SK-N-SH (cell line): ENCODE measurements at regions not wholly inside any gene's neighbourhood (a gene's known extent, or its start where the extent isn't known, plus 50 kb on each side); places are given as distances from the start of the nearest gene placed in this dataset.

Source experiments
- CTCF ChIA-PET: fragments of 300-600, 350-600 bp; formaldehyde crosslinking; extraction: SDS; loops from one replicate; lab custom pipeline; 2021; lab: Yijun Ruan, JAX
- POLR2A ChIA-PET: fragments of 350-600 bp; sonication (Branson Sonifier 250); formaldehyde crosslinking; extraction: SDS; loops from one replicate; lab custom pipeline; 2020; ENCODE audit warnings: antibody characterized with exemption, inconsistent platforms; lab: Yijun Ruan, JAX
- DNase-seq: peaks from one replicate; pipeline ENCODE4 v3.0.0; 2012
- H2AFZ ChIP-seq: fragments of 200-600 bp; sonication (generic); 2 replicates; pipeline ENCODE4 v1.8.1; 2016; ENCODE audit warnings: antibody characterized with exemption, mild to moderate bottlenecking, low read depth
- H3F3A ChIP-seq: fragments of 200-600 bp; sonication (generic); replicated peaks from 2 replicates; pipeline ENCODE3; 2016; ENCODE audit warnings: antibody characterized with exemption, mild to moderate bottlenecking; ENCODE audit not compliant: insufficient read depth
- H3K27ac ChIP-seq, 2 experiments: fragments of 200-500 bp in 1 of 2; fragments of 200-600 bp in 1 of 2; sonication (Bioruptor generic) in 1 of 2; sonication (generic), shearing (Covaris generic) in 1 of 2; 2 replicates each; pipeline versions ENCODE4 v1.5.1 to v1.6.1; 2014 to 2016; ENCODE audit warnings: low read depth in 2 of 2, inconsistent platforms in 1 of 2, low read length in 1 of 2, mild to moderate bottlenecking in 1 of 2, mixed read lengths in 1 of 2
- H3K27me3 ChIP-seq: fragments of 200-600 bp; sonication (generic), shearing (Covaris generic); 2 replicates; pipeline ENCODE4 v1.6.1; 2016; ENCODE audit warnings: mixed run types; ENCODE audit not compliant: insufficient read depth
- H3K36me3 ChIP-seq, 2 experiments: fragments of 200-500 bp in 1 of 2; fragments of 200-600 bp in 1 of 2; sonication (Bioruptor generic) in 1 of 2; sonication (generic) in 1 of 2; replicated peaks in 1 of 2; 2 replicates each; pipeline versions ENCODE3 to v1.5.1; 2014 to 2016; ENCODE audit warnings: low read length in 1 of 2, mild to moderate bottlenecking in 1 of 2; ENCODE audit not compliant: insufficient read depth in 2 of 2, control insufficient read depth in 1 of 2
- H3K4me1 ChIP-seq, 2 experiments: fragments of 200-500 bp in 1 of 2; fragments of 200-600 bp in 1 of 2; sonication (Bioruptor generic) in 1 of 2; sonication (generic), shearing (Covaris generic) in 1 of 2; 2 replicates each; pipeline versions ENCODE4 v1.5.1 to v1.6.1; 2014 to 2016; ENCODE audit warnings: low read depth in 1 of 2, low read length in 1 of 2, mixed run types in 1 of 2; ENCODE audit not compliant: insufficient read depth in 2 of 2, control insufficient read depth in 1 of 2
- H3K4me2 ChIP-seq: fragments of 200-600 bp; sonication (generic), shearing (Covaris generic); 2 replicates; pipeline ENCODE4 v1.6.1; 2017; ENCODE audit warnings: mixed run types
- H3K4me3 ChIP-seq, 2 experiments: fragments of 200-500 bp in 1 of 2; fragments of 200-600 bp in 1 of 2; sonication (Bioruptor generic) in 1 of 2; sonication (generic), shearing (Covaris generic) in 1 of 2; 2 replicates each; pipeline versions ENCODE4 v1.5.1 to v1.8.1; 2014 to 2016; ENCODE audit warnings: low read depth in 2 of 2, inconsistent platforms in 1 of 2, low read length in 1 of 2, mild to moderate bottlenecking in 1 of 2, mixed read lengths in 1 of 2, moderate library complexity in 1 of 2
- H3K79me2 ChIP-seq: fragments of 200-600 bp; sonication (generic); 2 replicates; pipeline ENCODE4 v1.8.1; 2017; ENCODE audit warnings: mild to moderate bottlenecking; ENCODE audit not compliant: insufficient read depth
- H3K9ac ChIP-seq: fragments of 200-600 bp; sonication (generic); 2 replicates; pipeline ENCODE4 v1.6.1; 2017; ENCODE audit warnings: mixed run types
- H3K9me2 ChIP-seq: fragments of 200-600 bp; sonication (generic); 2 replicates; pipeline ENCODE4 v1.6.1; 2017; ENCODE audit warnings: mixed run types
- H3K9me3 ChIP-seq: fragments of 200-600 bp; sonication (generic); 2 replicates; pipeline ENCODE4 v1.6.1; 2017; ENCODE audit warnings: mixed run types, mild to moderate bottlenecking, moderate library complexity
- H4K20me1 ChIP-seq: fragments of 200-600 bp; sonication (generic); 2 replicates; pipeline ENCODE4 v1.6.1; 2017; ENCODE audit warnings: mild to moderate bottlenecking, mixed run types; ENCODE audit not compliant: insufficient read depth
- CHD2 ChIP-seq: fragments of 150-350 bp; IDR thresholded peaks from 2 replicates; pipeline ENCODE4 v1.6.1; 2018; ENCODE audit warnings: low read length; ENCODE audit not compliant: partially characterized antibody
- FOXJ3 ChIP-seq: sonication (generic); formaldehyde crosslinking; IDR thresholded peaks from 2 replicates; pipeline ENCODE4 v1.5.1; 2020; ENCODE audit warnings: mild to moderate bottlenecking, missing genetic modification reagents
- GABPA ChIP-seq: IDR thresholded peaks from 2 replicates; pipeline ENCODE4 v1.4.0; 2012; ENCODE audit warnings: low read depth, mild to moderate bottlenecking
- IRF3 ChIP-seq: fragments of 150-350 bp; IDR thresholded peaks from 2 replicates; pipeline ENCODE4 v1.6.1; 2016; ENCODE audit warnings: mild to moderate bottlenecking, low read depth, low read length
- MEF2A ChIP-seq: IDR thresholded peaks from 2 replicates; pipeline ENCODE4 v1.4.0; 2012; ENCODE audit warnings: low read depth, borderline replicate concordance
- NRF1 ChIP-seq: IDR thresholded peaks from 2 replicates; pipeline ENCODE4 v1.6.1; 2012; ENCODE audit warnings: low read depth, mild to moderate bottlenecking, low read length
- POLR2AphosphoS5 ChIP-seq: IDR thresholded peaks from 2 replicates; pipeline ENCODE4 v1.6.1; 2012; ENCODE audit warnings: low read depth, low read length
- RAD21 ChIP-seq: IDR thresholded peaks from 2 replicates; pipeline ENCODE4 v1.6.1; 2012; ENCODE audit warnings: mild to moderate bottlenecking, low read length
- RCOR1 ChIP-seq: fragments of 150-350 bp; IDR thresholded peaks from 2 replicates; pipeline ENCODE4 v1.6.1; 2017; ENCODE audit warnings: antibody characterized with exemption, low read length
- RFX5 ChIP-seq: IDR thresholded peaks from 2 replicates; pipeline ENCODE4 v1.6.1; 2012; ENCODE audit warnings: mild to moderate bottlenecking, improper control_type of control experiment, low read length
- SIN3A ChIP-seq: IDR thresholded peaks from 2 replicates; pipeline ENCODE4 v1.6.1; 2012; ENCODE audit warnings: low read depth, mild to moderate bottlenecking, low read length, moderate library complexity, borderline replicate concordance
- SMC3 ChIP-seq: IDR thresholded peaks from 2 replicates; pipeline ENCODE4 v1.6.1; 2012; ENCODE audit warnings: low read depth, low read length, improper control_type of control experiment
- TCF12 ChIP-seq: IDR thresholded peaks from 2 replicates; pipeline ENCODE4 v1.4.0; 2012
- TEAD4 ChIP-seq: IDR thresholded peaks from 2 replicates; pipeline ENCODE4 v1.4.0; 2012; ENCODE audit warnings: mild to moderate bottlenecking, borderline replicate concordance; ENCODE audit not compliant: insufficient read depth
- ZBTB33 ChIP-seq: IDR thresholded peaks from 2 replicates; pipeline ENCODE4 v1.4.0; 2012; ENCODE audit warnings: low read depth, borderline replicate concordance
- WGBS: methylation state at CpG from one replicate; pipeline ENCODE4 v1.1.6; 2017; ENCODE audit warnings: low lambda C conversion rate; 5-methylcytosine and 5-hydroxymethylcytosine counted together
- TF ChIP-seq, protein P1 (sequence below): fragments of 150-350 bp; IDR thresholded peaks from 2 replicates; pipeline ENCODE4 v1.6.1; 2017; ENCODE audit warnings: antibody characterized with exemption, low read length, low read depth, borderline replicate concordance
- TF ChIP-seq, protein P2 (sequence below): IDR thresholded peaks from 2 replicates; pipeline ENCODE4 v1.4.0; 2012; ENCODE audit warnings: low read depth
- TF ChIP-seq, protein P3 (sequence below): IDR thresholded peaks from 2 replicates; pipeline ENCODE4; 2012

DNA sequence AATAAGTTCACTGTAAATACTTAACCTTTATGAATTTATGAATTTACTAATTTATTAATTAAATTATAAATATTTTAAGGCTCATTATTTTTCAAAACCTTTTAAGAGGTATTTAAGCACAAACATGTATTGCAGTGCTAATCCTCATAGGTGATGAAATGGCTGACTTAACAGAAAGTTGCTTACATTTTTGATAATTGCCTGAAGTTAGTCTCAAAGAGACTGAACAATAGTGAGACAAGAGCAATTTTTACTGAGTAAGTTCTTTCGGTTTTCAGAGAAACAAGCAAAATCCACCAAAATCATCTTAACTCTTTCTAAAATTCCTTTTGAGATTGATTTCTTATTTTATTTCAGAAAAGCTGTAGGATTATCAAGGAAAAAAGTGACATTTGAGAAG is 137.3 kb upstream of the VGLL2 start:
- WGBS: 4% methylated on average over 1 of the region's 1 CpG
- no peak overlapping the region for H3K4me2 ChIP-seq
- H3K9ac ChIP-seq: no peak overlapping the region
- no peaks in the 10 kb centered on the region for H3K36me3 ChIP-seq
- H3K9me3 ChIP-seq: no peaks in the 10 kb centered on the region
- H3K27me3 ChIP-seq: no peaks in the 10 kb centered on the region
- ChIA-PET CTCF (interaction anchor here (1.2 kb wide), 1 partner anchor 11 kb away, joined by 4 read pairs; no protein-coding TSS in a partner anchor), POLR2A (no interaction called here)
- H2AFZ ChIP-seq: no peak overlapping the region
- H3K9me2 ChIP-seq: no peaks in the 10 kb centered on the region
- DNase-seq: no peak
- H3K4me3 ChIP-seq: no peak overlapping the region
- no peaks in the 10 kb centered on the region for H3F3A ChIP-seq
- no peak overlapping the region for H3K27ac ChIP-seq
- H4K20me1 ChIP-seq: no peaks in the 10 kb centered on the region
- H3K4me1 ChIP-seq: no peaks in the 10 kb centered on the region
- no peaks in the 10 kb centered on the region for H3K79me2 ChIP-seq
- TF ChIP-seq POLR2AphosphoS5: no peak
- no peak for TF ChIP-seq GABPA
- TF ChIP-seq, protein P1, sequence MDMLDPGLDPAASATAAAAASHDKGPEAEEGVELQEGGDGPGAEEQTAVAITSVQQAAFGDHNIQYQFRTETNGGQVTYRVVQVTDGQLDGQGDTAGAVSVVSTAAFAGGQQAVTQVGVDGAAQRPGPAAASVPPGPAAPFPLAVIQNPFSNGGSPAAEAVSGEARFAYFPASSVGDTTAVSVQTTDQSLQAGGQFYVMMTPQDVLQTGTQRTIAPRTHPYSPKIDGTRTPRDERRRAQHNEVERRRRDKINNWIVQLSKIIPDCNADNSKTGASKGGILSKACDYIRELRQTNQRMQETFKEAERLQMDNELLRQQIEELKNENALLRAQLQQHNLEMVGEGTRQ: no peak
- TF ChIP-seq TCF12: no peak
- TF ChIP-seq RFX5: no peak
- TF ChIP-seq SMC3: no peak
- TF ChIP-seq NRF1: no peak
- no peak for TF ChIP-seq RAD21
- TF ChIP-seq RCOR1: no peak
- no peak for TF ChIP-seq ZBTB33
- TF ChIP-seq, protein P2, sequence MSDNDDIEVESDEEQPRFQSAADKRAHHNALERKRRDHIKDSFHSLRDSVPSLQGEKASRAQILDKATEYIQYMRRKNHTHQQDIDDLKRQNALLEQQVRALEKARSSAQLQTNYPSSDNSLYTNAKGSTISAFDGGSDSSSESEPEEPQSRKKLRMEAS: no peak
- TF ChIP-seq SIN3A: no peak
- no peak for TF ChIP-seq MEF2A
- TF ChIP-seq FOXJ3 (CRISPR knock-in tag): no peak
- no peak for TF ChIP-seq CHD2
- TF ChIP-seq IRF3: no peak
- no peak for TF ChIP-seq TEAD4

DNA sequence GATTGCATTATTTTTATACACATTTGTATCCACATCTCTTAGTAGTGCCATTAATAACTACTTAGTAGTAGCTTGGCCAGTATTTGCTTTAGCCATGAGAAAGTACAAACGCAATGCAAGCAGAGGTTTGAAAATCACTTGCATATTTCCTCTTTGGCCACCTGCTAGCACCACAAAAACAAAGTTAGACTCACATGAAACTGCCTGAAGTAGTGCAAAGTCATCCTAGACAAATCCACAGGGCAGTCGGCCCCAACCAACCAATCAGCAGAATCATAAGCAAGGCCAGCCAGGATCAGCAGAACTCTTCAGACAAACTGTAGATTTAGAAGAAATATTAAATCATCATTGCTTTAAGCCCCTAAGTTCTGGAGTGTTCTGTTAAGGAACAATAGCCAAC is 135.2 kb upstream of the VGLL2 start:
- no peaks in the 10 kb centered on the region for H3K4me1 ChIP-seq
- H3K9me2 ChIP-seq: no peaks in the 10 kb centered on the region
- no peak for DNase-seq
- TF ChIP-seq, protein P3, sequence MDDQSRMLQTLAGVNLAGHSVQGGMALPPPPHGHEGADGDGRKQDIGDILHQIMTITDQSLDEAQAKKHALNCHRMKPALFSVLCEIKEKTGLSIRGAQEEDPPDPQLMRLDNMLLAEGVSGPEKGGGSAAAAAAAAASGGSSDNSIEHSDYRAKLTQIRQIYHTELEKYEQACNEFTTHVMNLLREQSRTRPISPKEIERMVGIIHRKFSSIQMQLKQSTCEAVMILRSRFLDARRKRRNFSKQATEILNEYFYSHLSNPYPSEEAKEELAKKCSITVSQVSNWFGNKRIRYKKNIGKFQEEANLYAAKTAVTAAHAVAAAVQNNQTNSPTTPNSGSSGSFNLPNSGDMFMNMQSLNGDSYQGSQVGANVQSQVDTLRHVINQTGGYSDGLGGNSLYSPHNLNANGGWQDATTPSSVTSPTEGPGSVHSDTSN: no peak
- H3K79me2 ChIP-seq: no peaks in the 10 kb centered on the region
- H3F3A ChIP-seq: no peaks in the 10 kb centered on the region
- no peaks in the 10 kb centered on the region for H4K20me1 ChIP-seq
- 0% methylated on average over 2 of the region's 2 CpGs for WGBS
- H3K36me3 ChIP-seq: no peaks in the 10 kb centered on the region
- no peak overlapping the region for H2AFZ ChIP-seq
- H3K9ac ChIP-seq: no peak overlapping the region
- H3K4me3 ChIP-seq: no peak overlapping the region
- H3K27me3 ChIP-seq: no peaks in the 10 kb centered on the region
- H3K4me2 ChIP-seq: no peak overlapping the region
- POLR2A ChIA-PET: no interaction called here
- no peaks in the 10 kb centered on the region for H3K9me3 ChIP-seq
- CTCF ChIA-PET: no interaction called here
- H3K27ac ChIP-seq: no peak overlapping the region
